IPS-18a (cell line): ENCODE measurements at regions not wholly inside any gene's neighbourhood (a gene's known extent, or its start where the extent isn't known, plus 50 kb on each side); places are given as distances from the start of the nearest gene placed in this dataset.

Source experiments
- H3K27ac ChIP-seq: one replicate; pipeline ENCODE4 v1.5.1; 2013; ENCODE audit warnings: low read length
- H3K27me3 ChIP-seq: one replicate; pipeline ENCODE4 v1.6.1; 2013; ENCODE audit warnings: mild to moderate bottlenecking, low read length; ENCODE audit not compliant: control insufficient read depth, insufficient read depth
- H3K36me3 ChIP-seq: one replicate; pipeline ENCODE4 v1.6.1; 2013; ENCODE audit warnings: low read depth, low read length; ENCODE audit not compliant: control insufficient read depth
- H3K4me1 ChIP-seq: one replicate; pipeline ENCODE4 v1.6.1; 2013; ENCODE audit warnings: low read depth, low read length; ENCODE audit not compliant: control insufficient read depth
- H3K4me3 ChIP-seq: one replicate; pipeline ENCODE4 v1.5.1; 2013; ENCODE audit warnings: low read length
- H3K9ac ChIP-seq: one replicate; pipeline ENCODE4 v1.6.1; 2013; ENCODE audit warnings: mild to moderate bottlenecking, low read length, moderate library complexity
- H3K9me3 ChIP-seq: one replicate; pipeline ENCODE4 v1.6.1; 2013; ENCODE audit warnings: low read depth, low read length; ENCODE audit not compliant: control insufficient read depth

DNA sequence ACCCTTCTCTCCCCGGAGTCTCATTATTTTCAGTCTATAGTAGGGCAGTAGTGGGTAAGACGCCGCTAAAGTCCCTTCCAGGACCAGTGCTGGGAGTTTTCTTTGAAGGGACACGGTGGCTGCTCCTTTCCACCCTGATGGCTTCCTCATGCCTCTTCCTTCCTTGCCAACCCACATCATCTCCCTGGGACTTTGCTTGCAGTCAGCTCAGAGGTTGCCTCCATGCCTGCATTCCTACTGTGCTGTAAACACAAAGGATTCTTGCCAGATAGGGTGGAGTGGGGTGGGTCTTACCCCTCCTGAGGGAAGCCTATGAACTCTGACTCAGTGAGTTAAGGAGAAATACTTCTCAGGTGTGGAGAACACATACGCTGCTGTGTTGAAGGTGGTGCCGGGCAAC is 59.9 kb upstream of the IGFBP3 start:
- Histone ChIP-seq H3K27me3 (no peaks in the 10 kb centered on the region), H3K4me1 (peaks cover 12% of the 10 kb centered on the region), H3K4me3 (no peak overlapping the region), H3K9ac (no peak overlapping the region), H3K27ac (no peak overlapping the region), H3K36me3 (no peaks in the 10 kb centered on the region), H3K9me3 (no peaks in the 10 kb centered on the region)

- H3K27ac ChIP-seq: no peak overlapping the region
- no peaks in the 10 kb centered on the region for H3K27me3 ChIP-seq
- H3K4me3 ChIP-seq: no peak overlapping the region
- H3K9me3 ChIP-seq: no peaks in the 10 kb centered on the region
- H3K36me3 ChIP-seq: no peaks in the 10 kb centered on the region
- H3K4me1 ChIP-seq: peaks cover 12% of the 10 kb centered on the region
- no peak overlapping the region for H3K9ac ChIP-seq
These were observed 59.3 kb upstream of the IGFBP3 start for GRCh38 chr7:45980181-45980905.

- Histone ChIP-seq H3K4me3 (no peak overlapping the region), H3K9me3 (no peaks in the 10 kb centered on the region), H3K36me3 (no peaks in the 10 kb centered on the region), H3K27ac (no peak overlapping the region), H3K4me1 (peaks cover 12% of the 10 kb centered on the region), H3K9ac (no peak overlapping the region), H3K27me3 (no peaks in the 10 kb centered on the region)
These were observed 58.5 kb upstream of the IGFBP3 start for GRCh38 chr7:45979275-45980180.

DNA sequence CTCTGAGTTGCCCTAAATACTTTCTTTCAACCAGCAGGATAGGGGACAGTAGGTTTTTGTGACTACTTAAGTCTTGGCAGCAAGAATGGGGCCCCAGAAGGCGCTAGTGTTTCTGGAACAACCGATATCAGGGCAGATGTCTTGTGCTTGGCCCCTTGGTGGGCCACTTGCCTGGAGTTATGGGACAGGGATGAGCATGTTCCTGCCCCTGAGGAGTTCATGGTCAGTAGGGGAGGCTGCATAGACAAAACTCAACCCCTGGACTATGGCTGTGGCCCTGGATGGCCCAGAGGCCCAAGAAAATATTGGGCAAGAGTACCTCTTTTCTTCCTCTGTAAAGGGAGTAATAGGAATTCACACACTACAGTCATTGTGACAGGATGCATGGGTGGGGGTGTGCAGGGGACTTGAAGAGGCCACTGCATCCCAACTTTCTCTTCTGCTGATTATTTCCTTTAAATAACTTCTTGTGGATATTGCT is 57.7 kb upstream of the IGFBP3 start:
- no peak overlapping the region for H3K27ac ChIP-seq
- peaks cover 12% of the 10 kb centered on the region for H3K4me1 ChIP-seq
- H3K27me3 ChIP-seq: no peaks in the 10 kb centered on the region
- H3K4me3 ChIP-seq: no peak overlapping the region
- H3K36me3 ChIP-seq: no peaks in the 10 kb centered on the region
- no peak overlapping the region for H3K9ac ChIP-seq
- no peaks in the 10 kb centered on the region for H3K9me3 ChIP-seq

- Histone ChIP-seq H3K9ac (no peak overlapping the region), H3K27ac (no peak overlapping the region), H3K9me3 (no peaks in the 10 kb centered on the region)
These were observed 57.1 kb upstream of the IGFBP3 start for GRCh38 chr7:45978010-45978681.

DNA sequence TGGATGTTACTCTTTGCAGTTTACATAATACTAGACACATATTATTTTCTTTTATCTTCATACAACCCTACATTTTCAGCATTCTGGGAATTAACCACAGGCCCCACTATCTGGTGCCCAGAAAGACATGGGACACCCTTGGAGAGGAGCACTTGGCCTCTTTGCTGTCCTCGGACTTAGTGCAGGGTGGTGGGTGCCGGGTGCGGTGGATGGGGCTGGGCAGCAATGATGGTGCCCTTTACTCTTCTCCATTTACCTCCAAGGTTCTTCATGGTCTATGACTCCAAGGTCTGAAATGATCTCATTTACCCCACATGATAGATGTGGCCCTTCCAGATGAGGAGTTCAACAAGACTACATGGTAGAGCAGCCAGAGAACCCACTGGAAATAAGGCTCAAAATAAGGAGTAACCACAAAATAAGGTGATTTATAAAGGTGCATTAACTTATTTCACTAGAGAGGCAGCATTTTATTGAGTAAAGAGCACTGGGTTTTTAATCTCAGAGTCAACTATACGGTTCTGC is 56.2 kb upstream of the IGFBP3 start:
- Histone ChIP-seq H3K9me3 (no peaks in the 10 kb centered on the region), H3K9ac (no peak overlapping the region), H3K36me3 (no peaks in the 10 kb centered on the region), H3K4me3 (no peak overlapping the region), H3K27ac (no peak overlapping the region), H3K4me1 (peaks cover 12% of the 10 kb centered on the region), H3K27me3 (no peaks in the 10 kb centered on the region)

More at GRCh38 chr7:45978010-45978681, 57.1 kb upstream of the IGFBP3 start:
- no peaks in the 10 kb centered on the region for H3K36me3 ChIP-seq
- peaks cover 12% of the 10 kb centered on the region for H3K4me1 ChIP-seq
- no peak overlapping the region for H3K4me3 ChIP-seq
- no peaks in the 10 kb centered on the region for H3K27me3 ChIP-seq

DNA sequence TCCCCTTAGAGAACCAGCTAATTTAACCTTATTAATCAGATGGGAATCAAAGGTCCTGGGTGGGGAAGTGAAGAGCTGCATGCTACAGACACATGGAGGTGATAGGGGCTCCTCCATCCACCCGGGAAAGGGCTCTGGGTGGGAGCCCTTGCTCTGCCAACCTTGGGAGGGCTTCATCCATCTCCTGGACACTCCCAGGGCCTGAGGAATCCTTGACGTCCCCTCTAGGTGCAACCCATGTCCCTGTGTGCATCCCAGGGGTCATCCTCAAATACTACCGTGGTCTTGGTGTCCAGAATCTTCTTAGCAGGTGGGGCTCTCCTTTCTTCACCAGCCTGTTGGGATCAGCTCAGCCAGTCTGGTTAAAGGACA is 55.4 kb upstream of the IGFBP3 start:
- Histone ChIP-seq H3K9me3 (no peaks in the 10 kb centered on the region), H3K9ac (no peak overlapping the region), H3K4me3 (no peak overlapping the region), H3K4me1 (peaks cover 12% of the 10 kb centered on the region), H3K36me3 (no peaks in the 10 kb centered on the region), H3K27ac (no peak overlapping the region), H3K27me3 (no peaks in the 10 kb centered on the region)

DNA sequence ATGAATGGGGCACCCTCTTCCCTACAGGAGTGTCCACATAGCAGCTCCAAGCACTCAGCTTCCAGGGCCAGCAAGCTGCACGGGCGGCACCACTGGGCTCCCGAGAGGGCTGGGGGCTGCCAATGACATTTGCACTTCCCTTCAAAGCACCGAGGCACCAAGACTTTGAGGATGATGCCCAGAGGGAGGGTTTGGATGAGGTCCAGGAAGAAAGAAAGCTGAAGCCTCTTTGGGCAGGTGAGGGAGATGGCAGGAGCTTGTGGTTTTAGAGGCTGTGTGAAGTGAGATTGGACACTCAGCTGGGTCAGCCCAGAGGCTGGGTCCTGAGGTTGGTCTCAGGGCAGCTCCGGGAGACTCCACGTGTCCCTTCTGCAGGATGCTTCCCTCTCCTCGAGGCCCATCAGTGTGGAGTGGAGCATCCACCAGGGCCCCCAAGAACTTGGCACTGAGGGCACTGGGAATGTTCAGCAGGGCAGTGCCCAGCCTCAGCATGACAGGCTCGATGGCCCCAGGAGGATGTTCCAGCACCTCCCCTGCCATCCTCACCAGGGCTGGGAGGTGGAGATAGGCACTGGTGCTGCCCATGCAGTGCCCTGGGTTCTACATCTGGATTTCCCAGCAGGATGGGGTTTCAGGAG is 54.9 kb upstream of the IGFBP3 start:
- Histone ChIP-seq H3K4me1 (peaks cover 12% of the 10 kb centered on the region), H3K9ac (no peak overlapping the region), H3K36me3 (no peaks in the 10 kb centered on the region), H3K9me3 (no peaks in the 10 kb centered on the region), H3K4me3 (no peak overlapping the region), H3K27ac (no peak overlapping the region), H3K27me3 (no peaks in the 10 kb centered on the region)

DNA sequence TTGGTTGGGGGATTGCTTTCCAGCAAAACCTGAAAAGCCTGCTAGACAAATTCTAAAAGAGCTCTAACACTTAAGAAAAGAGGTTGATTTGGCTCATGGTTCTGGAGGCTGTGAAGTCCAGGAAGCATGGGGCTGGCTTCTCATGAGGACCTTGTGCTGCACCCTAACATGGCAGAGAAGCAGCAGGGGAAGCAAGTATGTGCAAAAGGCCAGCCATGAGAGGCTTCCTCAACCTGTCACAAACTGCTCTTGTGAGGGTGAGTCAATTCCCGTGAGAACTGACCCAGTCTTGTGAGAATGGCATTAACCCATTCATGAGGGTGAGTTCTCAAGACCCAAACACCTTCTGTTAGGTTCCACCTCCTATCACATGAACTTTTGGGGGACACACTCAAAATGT is 54.3 kb upstream of the IGFBP3 start:
- Histone ChIP-seq H3K27ac (no peak overlapping the region), H3K27me3 (no peaks in the 10 kb centered on the region), H3K9me3 (no peaks in the 10 kb centered on the region), H3K9ac (no peak overlapping the region), H3K36me3 (no peaks in the 10 kb centered on the region), H3K4me1 (peaks cover 12% of the 10 kb centered on the region), H3K4me3 (no peak overlapping the region)

- Histone ChIP-seq H3K36me3 (no peaks in the 10 kb centered on the region), H3K4me1 (peaks cover 12% of the 10 kb centered on the region), H3K4me3 (no peak overlapping the region), H3K9ac (no peak overlapping the region), H3K27me3 (no peaks in the 10 kb centered on the region), H3K9me3 (no peaks in the 10 kb centered on the region), H3K27ac (no peak overlapping the region)
These were observed 53.7 kb upstream of the IGFBP3 start for GRCh38 chr7:45974540-45975360.
